ENCODE measurements at regions not wholly inside any gene's neighbourhood (a gene's known extent, or its start where the extent isn't known, plus 50 kb on each side); places are given as distances from the start of the nearest gene placed in this dataset.

GRCh38 chr15:54810496-54810895, 386.2 kb downstream of the RSL24D1 start:
- Histone ChIP-seq H3K27ac (no peak overlapping the region), H3K36me3 (no peaks in the 10 kb centered on the region), H3K4me1 (ENCODE audit: control insufficient read depth in 1 of 2, low read depth in 2 of 2) (peaks cover 0 to 14% of the 10 kb centered on the region in 2 donors), H3K9me3 (peaks cover 5% of the 10 kb centered on the region), H3K4me3 (no peak overlapping the region), H3K27me3 (replicated peaks; ENCODE audit: insufficient read depth) (no peaks in the 10 kb centered on the region)
- DNase-seq (ENCODE audit: low spot score) (no peak), ATAC-seq (ENCODE audit: insufficient number of reproducible peaks, low FRiP score, low read depth) (no peak)
- TF ChIP-seq, protein P1, sequence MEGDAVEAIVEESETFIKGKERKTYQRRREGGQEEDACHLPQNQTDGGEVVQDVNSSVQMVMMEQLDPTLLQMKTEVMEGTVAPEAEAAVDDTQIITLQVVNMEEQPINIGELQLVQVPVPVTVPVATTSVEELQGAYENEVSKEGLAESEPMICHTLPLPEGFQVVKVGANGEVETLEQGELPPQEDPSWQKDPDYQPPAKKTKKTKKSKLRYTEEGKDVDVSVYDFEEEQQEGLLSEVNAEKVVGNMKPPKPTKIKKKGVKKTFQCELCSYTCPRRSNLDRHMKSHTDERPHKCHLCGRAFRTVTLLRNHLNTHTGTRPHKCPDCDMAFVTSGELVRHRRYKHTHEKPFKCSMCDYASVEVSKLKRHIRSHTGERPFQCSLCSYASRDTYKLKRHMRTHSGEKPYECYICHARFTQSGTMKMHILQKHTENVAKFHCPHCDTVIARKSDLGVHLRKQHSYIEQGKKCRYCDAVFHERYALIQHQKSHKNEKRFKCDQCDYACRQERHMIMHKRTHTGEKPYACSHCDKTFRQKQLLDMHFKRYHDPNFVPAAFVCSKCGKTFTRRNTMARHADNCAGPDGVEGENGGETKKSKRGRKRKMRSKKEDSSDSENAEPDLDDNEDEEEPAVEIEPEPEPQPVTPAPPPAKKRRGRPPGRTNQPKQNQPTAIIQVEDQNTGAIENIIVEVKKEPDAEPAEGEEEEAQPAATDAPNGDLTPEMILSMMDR (IDR thresholded peaks at IDR 0.05), result no peak

GRCh38 chr15:54810031-54810430, 386.7 kb downstream of the RSL24D1 start:
- Histone ChIP-seq H3K27ac (no peak overlapping the region), H3K4me1 (ENCODE audit: control insufficient read depth in 1 of 2, low read depth in 2 of 2) (peaks cover 0 to 14% of the 10 kb centered on the region in 2 donors), H3K9me3 (peaks cover 5% of the 10 kb centered on the region), H3K36me3 (no peaks in the 10 kb centered on the region), H3K27me3 (replicated peaks; ENCODE audit: insufficient read depth) (no peaks in the 10 kb centered on the region), H3K4me3 (no peak overlapping the region)
- TF ChIP-seq, protein P1 (IDR thresholded peaks at IDR 0.05), result no peak
- no peak for ATAC-seq (ENCODE audit: insufficient number of reproducible peaks, low FRiP score, low read depth)
- DNase-seq (ENCODE audit: low spot score), result no peak

DNA sequence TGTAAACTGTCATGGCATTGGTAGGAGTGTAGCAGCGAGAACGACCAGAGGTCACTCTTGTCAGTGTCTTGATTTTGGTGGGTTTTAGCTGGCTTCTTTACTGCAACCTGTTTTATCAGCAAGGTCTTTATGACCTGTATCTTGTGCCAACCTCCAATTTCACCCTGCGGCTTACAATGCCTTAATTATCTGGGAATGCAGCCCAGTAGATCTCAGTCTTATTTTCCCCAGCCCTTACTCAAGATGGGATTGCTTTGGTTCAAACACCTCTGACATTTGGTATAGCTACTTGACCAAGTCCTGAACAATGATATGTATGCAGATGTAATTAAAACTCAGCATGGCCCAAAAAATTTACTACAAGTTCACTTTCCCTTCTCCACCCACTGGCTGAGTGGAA, 388.4 kb downstream of the RSL24D1 start:
- no peak overlapping the region for H3K4me3 ChIP-seq

GRCh38 chr15:54803987-54804386, 392.8 kb downstream of the RSL24D1 start:
- no peaks in the 10 kb centered on the region for H3K36me3 ChIP-seq
- DNase-seq (ENCODE audit: low spot score), result no peak
- ATAC-seq (ENCODE audit: insufficient number of reproducible peaks, low FRiP score, low read depth), result no peak
- H3K27ac ChIP-seq, result no peak overlapping the region
- no peaks in the 10 kb centered on the region for H3K27me3 ChIP-seq (replicated peaks; ENCODE audit: insufficient read depth)
- no peaks in the 10 kb centered on the region for H3K9me3 ChIP-seq
- H3K4me1 ChIP-seq (ENCODE audit: control insufficient read depth in 1 of 2, low read depth in 2 of 2), result peaks cover 0 to 1% of the 10 kb centered on the region in 2 donors
- TF ChIP-seq, protein P1 (IDR thresholded peaks at IDR 0.05), result no peak
- no peak overlapping the region for H3K4me3 ChIP-seq

More for the DNA sequence above, 388.4 kb downstream of the RSL24D1 start:
- no peak for ATAC-seq (ENCODE audit: insufficient number of reproducible peaks, low FRiP score, low read depth)
- H3K36me3 ChIP-seq, result no peaks in the 10 kb centered on the region
- peaks cover 0 to 14% of the 10 kb centered on the region in 2 donors for H3K4me1 ChIP-seq (ENCODE audit: control insufficient read depth in 1 of 2, low read depth in 2 of 2)
- H3K9me3 ChIP-seq, result no peaks in the 10 kb centered on the region
- no peaks in the 10 kb centered on the region for H3K27me3 ChIP-seq (replicated peaks; ENCODE audit: insufficient read depth)
- no peak overlapping the region for H3K27ac ChIP-seq
- TF ChIP-seq, protein P1 (IDR thresholded peaks at IDR 0.05), result no peak
- DNase-seq (ENCODE audit: low spot score), result no peak

- no peak for DNase-seq (ENCODE audit: low spot score)
- Histone ChIP-seq H3K27ac (no peak overlapping the region), H3K4me3 (no peak overlapping the region), H3K36me3 (no peaks in the 10 kb centered on the region), H3K27me3 (replicated peaks; ENCODE audit: insufficient read depth) (no peaks in the 10 kb centered on the region), H3K9me3 (no peaks in the 10 kb centered on the region), H3K4me1 (ENCODE audit: control insufficient read depth in 1 of 2, low read depth in 2 of 2) (no peaks in the 10 kb centered on the region)
- ATAC-seq (ENCODE audit: insufficient number of reproducible peaks, low FRiP score, low read depth), result no peak
- TF ChIP-seq, protein P1 (IDR thresholded peaks at IDR 0.05), result no peak
These were observed 393.5 kb downstream of the RSL24D1 start for GRCh38 chr15:54803134-54803808.

All from thoracic aorta (tissue), 2 donors.